ENCODE measurements at regions not wholly inside any gene's neighbourhood (a gene's known extent, or its start where the extent isn't known, plus 50 kb on each side); places are given as distances from the start of the nearest gene placed in this dataset.
"Not testable (repeated sequence)": the region's sequence is repeated elsewhere in the genome, so short reads cannot be mapped to it uniquely, and the experiment has no call there.

DNA sequence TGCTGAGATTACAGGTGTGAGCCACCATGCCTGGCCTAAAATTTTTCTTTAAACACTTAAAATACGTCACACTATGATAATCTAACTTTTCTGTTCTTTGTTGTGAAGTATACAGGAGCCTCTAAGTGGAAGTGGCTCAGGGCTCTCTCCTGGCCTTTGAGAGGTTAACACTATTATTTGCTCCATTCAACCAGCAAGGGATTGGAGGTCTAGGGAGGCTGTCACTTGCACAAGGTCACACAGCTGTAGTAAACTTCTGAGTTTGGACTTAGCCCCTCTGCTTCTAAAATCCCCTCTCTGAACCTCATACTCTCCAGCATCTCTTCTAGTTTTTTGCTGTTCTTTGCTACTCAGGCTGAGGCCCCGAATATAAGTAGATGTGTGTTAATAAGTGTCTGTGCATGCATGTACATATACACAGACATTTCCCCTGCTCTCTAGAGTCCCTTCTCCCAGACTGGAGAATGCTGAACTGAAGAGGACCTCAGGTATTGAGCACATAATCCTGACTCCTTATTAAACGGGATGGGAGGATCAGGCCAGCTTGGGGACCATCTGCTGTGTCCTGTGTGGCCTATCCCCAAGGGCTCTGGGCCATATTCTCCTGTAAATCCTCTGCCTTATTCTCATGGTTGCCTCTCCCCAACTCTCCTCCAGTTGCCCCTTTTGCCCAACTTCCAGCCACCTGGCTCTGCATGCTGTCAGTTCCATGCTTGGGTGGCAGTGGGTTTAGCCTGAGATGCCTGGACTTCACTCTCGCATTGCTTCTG, 87.0 kb upstream of the SPRY4 start:
- FAIRE-seq (no peak), DNase-seq (ENCODE audit: insufficient read length, low spot score) (no peak)

DNA sequence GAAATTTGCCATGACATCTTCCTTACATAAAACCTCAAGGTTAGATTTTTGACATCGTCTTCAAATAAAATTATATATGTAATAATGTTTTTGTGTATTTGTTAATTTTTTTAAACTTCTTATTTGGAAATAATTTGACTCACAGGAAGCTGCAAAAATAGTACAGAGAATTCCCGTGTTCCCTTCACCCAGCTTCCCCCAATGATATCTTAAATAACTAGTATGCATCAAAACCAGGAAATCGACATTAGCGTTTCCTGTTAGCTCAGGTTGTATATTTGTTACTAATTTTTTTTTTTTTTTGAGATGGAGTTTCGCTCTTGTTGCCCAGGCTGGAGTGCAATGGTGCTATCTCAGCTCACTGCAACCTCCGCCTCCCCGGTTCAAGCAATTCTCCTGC, 86.3 kb upstream of the SPRY4 start:
- DNase-seq (ENCODE audit: insufficient read length, low spot score), result no peak
- no peak for FAIRE-seq

DNA sequence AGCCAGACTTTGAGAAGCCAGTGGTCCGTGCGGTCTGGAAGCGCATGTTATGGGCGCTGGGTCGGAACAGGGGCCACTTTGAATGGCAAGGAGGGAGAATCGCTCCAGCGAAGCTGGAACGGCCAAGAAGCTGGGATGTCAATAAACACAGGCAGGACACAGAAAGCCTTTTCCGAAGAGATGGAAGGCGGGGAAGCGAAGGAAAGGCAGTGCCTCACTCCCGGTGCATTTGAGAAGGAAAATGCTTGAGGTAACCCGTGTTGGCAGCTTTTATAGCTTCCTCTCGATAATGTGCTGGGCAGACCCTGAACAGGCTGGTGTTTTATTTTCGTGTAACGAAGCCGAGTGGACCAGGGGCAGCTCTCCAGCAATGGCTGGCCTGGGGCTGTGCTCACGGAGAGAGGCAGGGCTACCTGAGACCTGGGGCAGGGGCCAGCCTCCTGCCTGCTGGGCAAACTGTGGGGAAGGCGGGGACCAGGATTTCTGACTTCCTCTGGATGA, 84.2 kb upstream of the SPRY4 start:
- no peak for FAIRE-seq

DNA sequence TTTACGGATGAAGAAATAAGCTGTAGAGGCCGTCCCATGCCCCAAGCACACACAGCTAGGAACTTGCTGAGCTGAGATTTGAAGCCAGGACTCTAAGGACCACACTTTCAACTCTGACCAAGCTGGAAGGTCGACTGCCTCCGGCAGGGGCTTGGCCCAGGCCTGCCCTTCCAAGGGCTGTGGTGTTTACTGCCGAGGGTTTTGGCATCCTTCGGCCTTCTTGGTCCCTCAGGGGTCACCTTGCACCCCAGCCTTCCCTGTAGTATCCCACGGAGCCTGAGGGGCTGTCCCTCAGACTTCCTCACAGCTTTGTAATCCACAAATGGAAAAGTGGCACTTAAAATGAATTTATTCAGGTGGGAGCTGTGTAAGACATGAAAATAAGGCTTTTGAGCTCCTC, 83.7 kb upstream of the SPRY4 start:
- DNase-seq (ENCODE audit: insufficient read length, low spot score) (no peak), FAIRE-seq (no peak)

More for the DNA sequence above, 84.2 kb upstream of the SPRY4 start:
- DNase-seq (ENCODE audit: insufficient read length, low spot score), result no peak

DNA sequence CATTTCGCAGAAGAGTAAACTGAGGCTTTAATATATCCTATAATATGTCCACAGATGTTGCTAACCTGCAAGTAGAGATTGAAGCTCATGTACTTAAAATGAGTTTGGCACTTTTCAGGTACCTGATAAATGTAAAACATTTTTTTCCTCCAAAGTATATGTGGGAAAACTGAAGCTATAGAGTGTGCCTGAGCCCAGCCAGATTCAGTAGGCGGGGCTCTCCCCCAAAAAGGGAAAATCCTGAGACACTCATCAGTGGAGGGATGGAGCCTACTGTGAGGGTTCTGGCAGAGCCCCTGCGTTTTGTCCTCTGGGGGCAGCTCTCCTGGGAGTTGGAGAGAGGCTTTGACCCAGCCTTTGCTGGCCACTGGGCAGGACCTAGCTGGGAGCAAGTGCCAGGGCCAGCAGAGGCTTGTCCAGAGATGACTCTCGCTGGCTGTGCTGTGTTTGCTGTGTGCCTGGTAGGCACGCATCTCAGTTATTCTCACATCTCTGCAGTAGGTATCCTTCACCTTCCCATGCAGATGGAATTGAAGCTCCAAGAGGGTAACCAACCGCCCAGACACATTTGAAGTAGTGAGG, 81.1 kb upstream of the SPRY4 start:
- FAIRE-seq (no peak), DNase-seq (ENCODE audit: insufficient read length, low spot score) (no peak)

DNA sequence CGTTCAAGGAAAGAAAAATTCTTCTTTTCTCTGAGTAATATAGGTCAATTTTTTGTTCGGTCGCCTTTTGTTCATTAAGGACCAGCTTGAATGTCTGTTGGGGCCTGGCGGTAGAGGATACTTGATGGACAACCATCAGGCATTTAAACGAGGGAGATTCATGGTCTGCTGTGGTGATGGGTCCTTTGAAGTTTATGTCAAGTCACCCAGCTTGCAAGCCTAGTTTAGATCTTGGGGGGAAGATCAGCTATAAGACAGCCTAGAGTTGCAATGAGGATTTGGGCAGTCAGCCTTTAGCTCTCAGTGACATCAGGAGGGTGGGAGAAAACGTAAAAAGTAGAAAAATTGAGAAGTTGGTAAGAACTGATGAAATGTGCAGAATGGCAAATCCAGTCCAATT, 80.2 kb upstream of the SPRY4 start:
- DNase-seq (ENCODE audit: insufficient read length, low spot score) (no peak), FAIRE-seq (no peak)

DNA sequence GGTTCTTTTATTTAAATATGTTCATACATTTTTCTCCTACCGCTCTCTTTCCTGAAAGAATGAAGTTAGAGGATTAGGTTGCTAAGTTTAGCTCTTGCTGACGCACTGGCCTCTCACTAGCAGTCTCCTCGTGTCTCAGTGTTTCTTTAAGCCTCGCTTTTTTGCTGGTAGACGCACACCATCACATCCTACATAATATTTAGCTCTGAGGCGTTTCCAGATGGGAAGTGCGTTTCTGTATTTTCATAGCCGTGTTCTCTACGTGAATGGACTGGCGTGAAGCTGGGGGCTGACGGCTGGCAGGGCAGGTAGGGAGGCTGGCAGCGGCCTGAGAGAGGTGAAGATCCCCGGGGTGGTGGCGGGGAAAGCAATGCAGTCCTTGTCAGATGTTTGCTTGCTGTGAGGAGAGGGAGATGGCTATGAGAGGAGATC, 79.2 kb upstream of the SPRY4 start:
- FAIRE-seq (no peak), DNase-seq (ENCODE audit: insufficient read length, low spot score) (no peak)

DNA sequence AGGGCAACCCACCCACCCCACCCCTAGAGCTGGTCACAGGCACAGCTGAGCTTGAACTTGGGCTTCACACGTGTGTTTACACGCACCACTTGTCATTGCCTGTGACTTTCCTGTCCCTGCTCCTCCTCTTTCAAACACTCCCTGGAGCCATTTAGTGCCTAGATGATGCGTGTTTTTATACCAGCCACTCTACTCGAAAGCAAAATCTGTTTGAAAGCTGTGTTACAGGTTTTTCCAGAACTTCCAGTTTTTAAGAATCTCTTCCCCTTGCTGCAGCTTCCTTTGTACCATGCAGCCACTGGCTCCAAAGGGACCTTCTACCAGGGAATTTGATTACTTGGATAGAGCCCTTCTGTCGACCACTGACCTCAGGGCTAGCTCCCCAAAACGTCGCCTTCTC, 78.8 kb upstream of the SPRY4 start:
- DNase-seq (ENCODE audit: insufficient read length, low spot score), result no peak
- no peak for FAIRE-seq

DNA sequence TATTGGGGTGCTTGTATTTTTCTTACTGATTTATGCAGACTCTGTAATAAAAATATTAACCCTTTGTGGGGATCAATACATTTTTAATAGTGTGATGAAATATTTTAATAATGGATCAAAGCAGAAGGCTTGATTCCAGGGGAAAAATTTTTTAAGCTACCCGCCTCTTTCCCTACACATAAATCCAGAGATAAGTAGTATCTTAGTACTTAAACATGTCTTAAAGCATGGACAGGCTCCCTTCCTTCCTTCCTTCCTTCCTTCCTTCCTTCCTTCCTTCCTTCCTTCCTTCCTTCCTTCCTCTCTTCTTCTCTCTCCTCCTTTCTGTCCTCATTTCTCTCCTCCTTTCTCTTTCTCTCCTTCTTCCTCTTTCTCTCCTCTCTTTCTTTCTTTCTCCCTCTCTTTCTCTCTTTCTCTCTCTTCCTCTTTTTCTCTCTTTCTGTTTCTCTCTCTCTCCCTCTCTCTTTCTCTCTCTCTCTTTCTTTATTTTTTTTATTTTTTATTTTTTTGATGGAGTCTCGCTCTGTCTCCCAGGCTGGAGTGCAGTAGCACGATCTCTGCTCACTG, 78.0 kb upstream of the SPRY4 start:
- DNase-seq (ENCODE audit: insufficient read length, low spot score) (no peak), FAIRE-seq (no peak)

DNA sequence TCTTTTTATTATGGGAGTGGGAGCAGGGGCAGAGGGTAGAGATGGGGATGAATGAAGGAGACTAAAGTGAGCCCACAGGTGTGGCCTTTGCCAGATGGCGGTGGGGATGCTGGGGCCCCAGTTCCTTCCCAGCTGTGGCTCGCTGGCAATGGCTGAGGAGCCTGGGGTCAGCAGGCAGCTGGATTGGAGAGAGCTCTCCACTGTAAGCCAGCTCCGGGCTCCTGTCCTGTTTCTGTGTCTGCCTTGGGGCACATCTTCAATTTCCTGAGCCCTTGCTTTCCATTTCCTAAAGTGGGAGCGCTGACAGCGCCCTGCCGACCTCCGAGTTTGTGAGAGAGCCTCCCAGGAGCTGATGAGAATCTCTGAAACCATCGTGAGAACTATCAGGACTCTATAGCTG, 75.6 kb upstream of the SPRY4 start:
- no peak for DNase-seq (ENCODE audit: insufficient read length, low spot score)
- no peak for FAIRE-seq

DNA sequence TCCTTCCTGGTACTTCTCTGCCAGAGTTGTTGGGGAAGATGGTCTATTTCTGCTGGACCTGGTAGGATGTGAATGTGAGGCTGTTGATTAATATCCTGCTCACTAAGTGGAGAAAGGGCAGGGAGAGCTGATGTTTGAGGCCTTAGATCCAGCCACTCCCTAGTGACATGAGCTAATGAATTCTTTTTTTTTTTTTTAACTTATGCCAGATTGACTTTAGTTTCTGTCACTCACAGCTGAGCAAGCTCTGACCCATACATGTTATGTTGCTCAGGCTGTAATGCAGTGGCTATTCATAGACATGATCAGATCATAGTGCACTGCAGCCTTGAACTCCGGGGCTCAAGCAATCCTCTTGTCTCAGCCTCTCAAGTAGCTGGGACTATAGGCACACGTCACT, 75.1 kb upstream of the SPRY4 start:
- FAIRE-seq (no peak), DNase-seq (ENCODE audit: insufficient read length, low spot score) (no peak)

DNA sequence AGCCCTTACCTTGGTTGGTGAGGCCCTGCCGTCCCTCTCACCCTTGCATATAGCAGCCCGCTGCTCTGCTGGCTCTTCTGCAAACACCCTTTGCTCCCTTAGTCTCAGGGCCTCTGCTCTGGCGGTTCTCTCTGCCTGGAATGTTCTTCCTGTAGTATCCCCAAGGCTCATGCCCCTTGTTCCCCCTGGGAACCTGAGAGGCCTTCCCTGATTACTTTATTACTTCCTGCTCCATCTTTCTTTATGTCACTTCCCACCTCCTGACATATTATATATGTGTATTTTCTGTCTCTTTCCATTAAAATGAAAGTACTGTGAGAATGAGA, 73.9 kb upstream of the SPRY4 start:
- FAIRE-seq, result no peak

DNA sequence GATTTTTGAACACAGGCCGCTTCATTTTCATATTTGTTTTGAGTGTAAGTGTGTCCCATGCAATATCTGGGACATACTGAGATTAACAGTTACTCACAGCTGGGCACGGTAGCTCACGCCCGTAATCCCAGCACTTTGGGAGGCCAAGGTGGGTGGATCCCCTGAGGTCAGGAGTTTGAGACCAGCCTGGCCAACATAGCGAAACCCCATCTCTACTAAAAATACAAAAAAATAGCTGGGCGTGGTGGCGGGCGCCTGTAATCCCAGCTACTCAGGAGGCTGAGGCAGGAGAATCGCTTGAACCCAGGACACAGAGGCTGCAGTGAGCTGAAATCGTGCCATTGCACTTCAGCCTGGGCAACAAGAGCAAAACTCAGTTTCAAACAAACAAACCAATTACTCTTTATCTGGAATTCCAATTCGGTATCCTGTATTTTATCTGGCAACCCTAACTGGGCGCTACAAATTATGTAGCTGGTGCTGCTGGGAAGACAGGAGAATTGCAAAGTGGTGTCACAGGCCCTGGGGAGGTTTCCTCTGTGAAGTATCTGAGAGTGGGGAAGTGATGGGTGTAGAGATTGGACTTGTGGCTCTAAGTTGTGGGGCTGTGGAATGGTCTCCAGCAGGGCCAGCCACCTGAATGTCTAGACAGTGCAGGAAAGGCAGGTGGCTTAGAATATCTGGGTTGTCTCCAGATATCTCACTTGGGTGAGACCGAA, 73.3 kb upstream of the SPRY4 start:
- not testable (repeated sequence) for FAIRE-seq; DNase-seq (ENCODE audit: insufficient read length, low spot score)

More for the DNA sequence above, 73.9 kb upstream of the SPRY4 start:
- DNase-seq (ENCODE audit: insufficient read length, low spot score), result no peak

DNA sequence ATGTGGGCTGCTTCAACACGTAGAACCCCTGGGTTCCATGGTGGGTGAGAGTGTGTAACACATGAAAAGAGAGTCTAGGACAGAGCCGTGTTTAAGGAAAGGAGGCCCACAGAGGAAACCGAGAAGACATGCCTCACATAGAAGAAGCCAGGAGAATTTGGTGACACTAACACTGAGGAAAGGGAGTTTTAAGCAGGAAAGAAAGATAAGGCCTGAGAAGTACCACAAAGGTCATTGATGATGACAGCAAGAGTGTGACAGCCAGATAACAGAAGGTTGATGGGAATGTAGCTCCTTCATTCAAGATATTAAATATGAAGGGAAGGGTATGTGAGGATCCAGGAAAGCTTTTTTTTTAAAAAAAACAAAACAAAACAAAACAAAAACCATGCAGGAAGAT, 72.4 kb upstream of the SPRY4 start:
- FAIRE-seq, result no peak

DNA sequence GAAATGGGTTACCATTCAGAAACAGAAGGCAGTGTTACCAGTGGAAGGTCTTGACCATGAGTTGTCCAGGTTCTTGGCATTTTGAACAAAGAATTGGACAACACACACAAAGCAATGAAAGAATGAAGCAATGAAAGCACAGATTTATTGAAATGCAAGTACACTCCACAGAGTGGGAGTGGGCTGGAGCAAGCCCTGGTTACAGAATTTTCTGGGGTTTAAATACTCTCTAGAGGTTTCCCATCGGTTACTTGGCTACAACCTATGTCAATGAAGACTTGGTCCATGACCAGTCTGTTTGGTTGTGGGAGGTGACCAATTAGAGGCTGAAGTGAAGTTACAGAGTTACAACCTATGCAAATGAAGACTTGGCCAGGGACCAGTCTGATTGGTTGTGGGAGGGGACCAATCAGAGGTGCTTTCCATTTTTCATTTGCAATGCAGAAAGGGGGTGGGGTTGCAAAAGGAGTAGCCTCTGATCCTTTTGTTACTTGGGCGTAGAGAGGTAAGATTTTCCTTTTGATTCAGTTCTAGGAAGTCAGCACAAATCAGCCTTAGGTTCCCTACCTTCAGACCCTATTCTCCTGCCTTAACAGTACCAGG, 71.7 kb upstream of the SPRY4 start:
- FAIRE-seq (no peak), DNase-seq (ENCODE audit: insufficient read length, low spot score) (no peak)

More for the DNA sequence above, 72.4 kb upstream of the SPRY4 start:
- no peak for DNase-seq (ENCODE audit: insufficient read length, low spot score)

DNA sequence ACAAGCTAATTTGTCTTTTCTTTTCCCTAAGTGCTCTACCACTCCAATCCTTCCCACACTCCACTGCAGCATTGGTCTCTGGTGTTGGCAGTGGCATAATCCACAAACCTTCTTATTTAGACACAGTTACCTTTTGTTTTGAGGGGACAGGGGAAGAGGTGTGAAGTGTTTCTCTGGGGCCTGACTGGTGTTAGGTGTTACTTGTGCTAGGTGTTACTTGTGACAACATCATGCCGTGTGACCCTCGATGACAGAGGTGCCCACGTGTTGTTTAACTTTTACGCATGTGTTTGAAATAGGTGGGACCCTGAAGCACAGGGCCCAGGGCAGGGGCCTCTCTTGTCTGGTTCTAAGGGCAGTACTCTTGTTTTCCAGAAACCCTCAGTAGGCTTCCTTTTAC, 70.5 kb upstream of the SPRY4 start:
- no peak for FAIRE-seq
- DNase-seq (ENCODE audit: insufficient read length, low spot score), result no peak

DNA sequence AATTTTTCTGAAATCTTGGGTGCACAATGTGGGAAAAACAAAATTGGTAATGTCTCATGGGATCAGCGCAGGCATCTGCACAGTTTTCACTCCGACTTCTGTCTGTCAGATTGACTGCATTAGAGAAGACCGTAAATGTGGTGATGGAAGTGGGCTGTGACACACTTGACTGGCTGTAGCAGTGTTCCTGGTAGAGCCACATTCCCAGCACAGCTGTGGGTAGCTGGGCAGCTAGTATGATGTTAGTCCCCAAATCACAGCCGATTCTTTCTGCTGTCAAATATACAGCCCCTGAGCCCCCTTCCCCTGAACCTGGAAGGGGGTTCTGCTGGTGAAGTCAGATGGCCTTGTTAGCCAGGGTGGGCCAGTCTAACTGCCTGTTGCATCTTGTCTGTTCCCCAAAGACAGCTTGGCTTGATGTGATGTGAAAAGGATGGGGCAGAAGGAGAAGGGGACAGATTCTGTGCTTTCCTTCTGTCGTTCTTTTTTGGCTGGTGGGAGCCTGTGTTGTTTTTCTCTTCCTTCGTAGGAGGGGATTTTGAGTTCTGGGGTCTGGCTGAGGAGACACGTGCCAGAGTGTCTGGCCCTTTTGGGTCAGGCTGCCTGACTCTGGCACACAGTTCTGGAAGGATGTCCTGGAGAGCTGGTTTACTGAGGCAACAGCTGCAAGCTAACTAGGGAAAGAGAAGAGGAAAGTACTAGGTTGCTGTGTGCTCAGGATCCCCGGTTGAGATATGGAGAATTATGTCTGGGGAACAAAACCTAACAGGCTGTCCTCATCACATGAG, 66.4 kb upstream of the SPRY4 start:
- DNase-seq (ENCODE audit: insufficient read length, low spot score) (no peak), FAIRE-seq (no peak)

DNA sequence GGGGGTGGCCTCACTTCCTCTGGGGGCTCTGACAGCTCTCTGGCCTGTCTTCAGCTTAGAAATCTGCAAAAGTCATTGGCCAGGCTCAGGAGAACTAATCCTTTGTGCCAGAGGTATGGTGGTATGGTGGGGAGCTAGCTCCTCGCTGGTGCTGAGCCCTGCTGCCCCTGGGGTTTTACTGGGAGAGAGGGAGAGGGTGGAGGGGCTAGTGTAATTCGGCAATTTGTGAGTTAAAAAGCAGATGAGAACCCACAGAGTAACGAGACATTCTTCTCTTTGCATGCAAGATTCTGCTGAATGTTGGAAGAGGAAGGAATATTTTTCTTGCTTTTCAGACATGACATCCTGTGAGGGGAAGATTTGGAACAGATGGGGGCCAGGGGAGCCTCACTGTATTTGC, 65.5 kb upstream of the SPRY4 start:
- DNase-seq (ENCODE audit: insufficient read length, low spot score), result no peak
- no peak for FAIRE-seq

DNA sequence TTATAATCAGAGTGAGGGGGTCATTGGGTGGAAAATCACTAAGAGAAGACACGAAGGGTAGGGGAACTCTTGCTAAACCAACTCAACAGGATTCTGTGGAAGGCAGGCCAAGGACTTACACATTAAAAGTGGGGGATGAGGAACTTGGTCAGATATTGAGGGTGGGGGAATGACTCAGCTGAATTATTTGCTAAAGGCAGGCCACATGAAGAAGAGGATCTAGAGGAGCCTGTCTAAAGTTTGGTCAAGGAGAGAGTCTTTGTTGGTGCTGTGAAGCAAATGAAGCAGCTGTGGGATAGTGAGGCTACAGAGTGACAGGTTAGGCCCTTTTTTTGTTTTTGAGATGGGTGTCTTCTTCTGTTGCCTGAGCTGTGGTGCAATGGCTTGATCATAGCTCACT, 63.9 kb upstream of the SPRY4 start:
- DNase-seq (ENCODE audit: insufficient read length, low spot score) (no peak), FAIRE-seq (no peak)

DNA sequence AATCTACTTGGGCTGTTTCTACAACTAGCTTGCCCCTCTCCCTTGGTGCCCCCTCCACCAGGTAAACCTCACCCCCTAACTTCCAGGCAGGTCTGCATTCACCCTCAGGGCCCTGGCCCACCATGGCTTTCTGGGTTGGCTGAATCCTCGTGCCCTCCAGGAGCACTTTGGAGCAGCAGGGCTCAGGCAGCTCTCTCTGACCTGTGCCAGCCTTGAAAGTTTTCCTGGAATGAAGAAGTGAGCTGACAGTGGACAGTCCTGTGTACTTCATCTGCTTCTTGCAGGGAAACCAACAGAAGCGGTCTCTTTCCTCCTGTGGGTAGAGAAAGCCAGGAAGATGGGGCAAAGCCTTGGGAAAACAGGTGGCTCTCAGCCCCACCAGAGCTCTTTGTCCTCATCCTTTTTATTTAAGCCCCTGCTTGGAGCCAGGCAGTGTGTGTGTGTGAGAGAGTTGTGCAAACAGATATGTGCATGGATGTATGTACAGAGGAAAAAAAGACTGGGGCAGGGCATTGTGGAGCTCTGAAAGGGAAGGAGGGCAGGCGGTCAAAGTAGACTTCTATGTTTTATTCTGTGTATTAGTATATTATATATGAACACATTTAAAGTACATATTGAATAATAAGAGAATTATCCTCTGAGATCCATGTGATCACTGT, 62.3 kb upstream of the SPRY4 start:
- DNase-seq (ENCODE audit: insufficient read length, low spot score), result no peak

More for the DNA sequence above, 62.3 kb upstream of the SPRY4 start:
- no peak for FAIRE-seq

Measured in HTR-8/SVneo (cell line).